ENCODE measurements at regions not wholly inside any gene's neighbourhood (a gene's known extent, or its start where the extent isn't known, plus 50 kb on each side); places are given as distances from the start of the nearest gene placed in this dataset.

DNA sequence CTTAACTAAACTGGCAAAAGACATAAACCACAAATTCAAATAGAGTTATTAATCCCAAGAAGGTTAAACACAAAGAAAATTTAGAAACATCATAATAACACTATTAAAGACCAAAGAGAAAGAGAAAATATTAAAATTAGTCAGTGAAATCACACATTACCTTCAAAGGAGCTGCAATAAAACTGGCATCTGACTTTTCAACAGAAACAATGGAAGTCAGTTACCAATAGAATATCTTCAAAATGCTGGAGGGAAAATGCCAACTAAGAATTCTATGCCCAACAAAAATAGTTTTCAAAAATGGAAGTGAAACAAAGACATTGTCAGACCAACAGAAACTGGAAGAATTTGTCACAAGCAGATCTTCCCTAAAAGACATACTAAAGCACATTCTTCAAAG, 68.7 kb upstream of the RNF7 start:
- no peak for DNase-seq (ENCODE audit: low spot score)
- no peak overlapping the region for H3K27ac ChIP-seq
- ChIA-PET POLR2A (ENCODE audit: low non-redundant PET) (no interaction called here), CTCF (no interaction called here)
- TF ChIP-seq, protein P1, sequence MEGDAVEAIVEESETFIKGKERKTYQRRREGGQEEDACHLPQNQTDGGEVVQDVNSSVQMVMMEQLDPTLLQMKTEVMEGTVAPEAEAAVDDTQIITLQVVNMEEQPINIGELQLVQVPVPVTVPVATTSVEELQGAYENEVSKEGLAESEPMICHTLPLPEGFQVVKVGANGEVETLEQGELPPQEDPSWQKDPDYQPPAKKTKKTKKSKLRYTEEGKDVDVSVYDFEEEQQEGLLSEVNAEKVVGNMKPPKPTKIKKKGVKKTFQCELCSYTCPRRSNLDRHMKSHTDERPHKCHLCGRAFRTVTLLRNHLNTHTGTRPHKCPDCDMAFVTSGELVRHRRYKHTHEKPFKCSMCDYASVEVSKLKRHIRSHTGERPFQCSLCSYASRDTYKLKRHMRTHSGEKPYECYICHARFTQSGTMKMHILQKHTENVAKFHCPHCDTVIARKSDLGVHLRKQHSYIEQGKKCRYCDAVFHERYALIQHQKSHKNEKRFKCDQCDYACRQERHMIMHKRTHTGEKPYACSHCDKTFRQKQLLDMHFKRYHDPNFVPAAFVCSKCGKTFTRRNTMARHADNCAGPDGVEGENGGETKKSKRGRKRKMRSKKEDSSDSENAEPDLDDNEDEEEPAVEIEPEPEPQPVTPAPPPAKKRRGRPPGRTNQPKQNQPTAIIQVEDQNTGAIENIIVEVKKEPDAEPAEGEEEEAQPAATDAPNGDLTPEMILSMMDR (conservative IDR thresholded peaks at IDR 0.05; ENCODE audit: low read depth), result no peak

- no peak for DNase-seq (ENCODE audit: low spot score)
- CTCF ChIA-PET, result interaction anchor here (0.6 kb wide), 1 partner anchor 324 kb away, joined by 3 read pairs; no protein-coding TSS in a partner anchor
- POLR2A ChIA-PET (ENCODE audit: low non-redundant PET), result no interaction called here
- TF ChIP-seq, protein P1 (conservative IDR thresholded peaks at IDR 0.05; ENCODE audit: low read depth), result no peak
- H3K27ac ChIP-seq, result no peak overlapping the region
These were observed 60.4 kb upstream of the RNF7 start for GRCh38 chr3:141677701-141678100.

GRCh38 chr3:141680620-141681389, 57.3 kb upstream of the RNF7 start:
- TF ChIP-seq, protein P1 (conservative IDR thresholded peaks at IDR 0.05; ENCODE audit: low read depth), result no peak
- POLR2A ChIA-PET (ENCODE audit: low non-redundant PET), result no interaction called here
- H3K27ac ChIP-seq, result no peak overlapping the region
- peak; percentile 68 for DNase-seq (ENCODE audit: low spot score)
- CTCF ChIA-PET, result no interaction called here

DNA sequence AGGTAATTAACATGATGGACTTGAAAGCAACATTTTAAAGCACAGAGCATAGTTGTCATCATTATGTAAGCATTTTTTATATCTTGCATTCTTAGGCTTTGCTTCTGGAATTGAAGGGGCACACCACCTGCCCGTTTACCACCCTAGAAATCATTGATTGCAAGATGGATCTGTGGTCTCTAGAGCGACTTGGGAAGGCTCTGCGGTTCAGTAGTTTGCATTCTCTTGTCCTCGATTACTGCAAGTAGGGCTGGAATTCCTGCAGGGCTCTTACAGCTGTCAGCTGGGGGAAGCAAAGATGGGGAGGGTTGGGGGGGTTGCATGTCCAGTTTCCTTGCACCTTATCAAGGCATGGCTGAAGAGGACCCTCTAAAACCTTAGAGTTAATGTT, 56.7 kb upstream of the RNF7 start:
- no peak for DNase-seq (ENCODE audit: low spot score)
- ChIA-PET CTCF (no interaction called here), POLR2A (ENCODE audit: low non-redundant PET) (no interaction called here)
- no peak overlapping the region for H3K27ac ChIP-seq
- TF ChIP-seq, protein P1 (conservative IDR thresholded peaks at IDR 0.05; ENCODE audit: low read depth), result no peak

GRCh38 chr3:141682007-141682406, 56.1 kb upstream of the RNF7 start:
- POLR2A ChIA-PET (ENCODE audit: low non-redundant PET), result no interaction called here
- H3K27ac ChIP-seq, result no peak overlapping the region
- CTCF ChIA-PET, result no interaction called here
- TF ChIP-seq, protein P1 (conservative IDR thresholded peaks at IDR 0.05; ENCODE audit: low read depth), result no peak
- no peak for DNase-seq (ENCODE audit: low spot score)

DNA sequence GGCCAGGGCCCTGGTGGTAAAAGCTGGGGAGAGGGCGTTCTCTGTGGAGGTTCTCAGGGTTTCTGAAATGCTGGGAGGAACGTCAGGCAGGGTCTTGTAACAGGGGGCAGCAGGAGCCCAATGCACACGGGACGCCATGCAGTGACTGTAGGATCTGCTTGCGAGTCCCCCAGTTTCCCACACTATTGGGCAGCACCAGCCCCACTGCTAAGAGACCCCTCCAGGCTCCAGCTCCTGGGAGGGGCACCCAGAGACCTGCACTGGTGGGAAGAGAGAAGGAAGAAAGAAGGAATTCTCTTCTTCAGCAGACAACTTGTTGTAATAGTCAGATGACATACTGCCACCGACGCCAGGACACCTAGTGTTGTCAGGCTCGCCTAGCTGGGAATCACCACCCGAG, 55.2 kb upstream of the RNF7 start:
- DNase-seq (ENCODE audit: low spot score), result no peak
- ChIA-PET POLR2A (ENCODE audit: low non-redundant PET) (no interaction called here), CTCF (no interaction called here)
- TF ChIP-seq, protein P1 (conservative IDR thresholded peaks at IDR 0.05; ENCODE audit: low read depth), result no peak
- no peak overlapping the region for H3K27ac ChIP-seq

All from RWPE1 (cell line).